ENCODE measurements at regions not wholly inside any gene's neighbourhood (a gene's known extent, or its start where the extent isn't known, plus 50 kb on each side); places are given as distances from the start of the nearest gene placed in this dataset.

DNA sequence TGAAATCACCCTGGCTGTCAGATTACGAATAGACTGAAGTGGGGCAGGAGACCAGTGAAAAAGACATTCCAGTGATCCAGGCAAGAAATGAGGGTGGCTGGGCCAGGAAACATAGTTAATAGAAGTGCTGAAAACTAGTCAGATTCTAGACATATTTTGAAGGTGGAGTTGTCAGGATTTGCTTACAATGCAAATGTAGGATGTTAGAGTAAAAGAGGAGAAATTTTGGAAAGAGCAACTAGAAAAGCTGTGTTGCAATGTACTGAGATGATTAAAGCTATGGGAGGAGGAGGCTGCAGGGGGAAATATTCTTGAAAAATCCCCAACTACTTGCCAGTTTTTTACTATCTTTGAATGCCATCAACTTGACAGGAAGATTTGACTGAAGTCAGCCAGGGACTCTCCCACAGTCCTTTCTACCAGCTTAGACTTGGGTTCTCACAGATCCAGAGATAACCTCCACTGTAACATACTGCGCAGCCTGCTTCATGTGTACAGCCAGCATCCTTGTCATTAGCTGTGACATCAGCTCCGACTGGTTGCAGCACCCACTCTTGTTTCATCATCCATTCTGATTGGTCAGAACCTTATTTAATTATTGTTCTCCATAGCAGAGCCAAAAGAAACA, 109.7 kb downstream of the TSEN15 start:
- no peak overlapping the region for H4K91ac ChIP-seq (replicated peaks; ENCODE audit: insufficient read length, low read length)
- no peak overlapping the region; the same call in 1 of the 2 replicates for H2BK20ac ChIP-seq (ENCODE audit: low read length)
- no peak overlapping the region for H3K4me3 ChIP-seq (ENCODE audit: extremely low read depth in 1 of 4, insufficient read depth in 2 of 4, low read depth in 3 of 4, low read length in 4 of 4)
- H3K79me1 ChIP-seq (ENCODE audit: low read depth, low read length) = no peaks in the 10 kb centered on the region
- TF ChIP-seq SIRT6 (IDR thresholded peaks at IDR 0.05; ENCODE audit: low read length) (no peak), YY1 (IDR thresholded peaks at IDR 0.05; ENCODE audit: low read depth, low read length) (no peak), CHD2 (IDR thresholded peaks at IDR 0.05; ENCODE audit: low read length) (no peak), ASH2L (IDR thresholded peaks at IDR 0.05; ENCODE audit: low read length) (no peak), SAP30 (IDR thresholded peaks at IDR 0.05; ENCODE audit: insufficient read depth, insufficient replicate concordance, low read length) (no peak), SIX5 (IDR thresholded peaks at IDR 0.05; ENCODE audit: low read depth, low read length) (no peak), CBX5 (IDR thresholded peaks at IDR 0.05; ENCODE audit: low read depth, low read length) (no peak), POU5F1 (IDR thresholded peaks at IDR 0.05; ENCODE audit: low read depth, low read length) (no peak)
- TF ChIP-seq, protein P1, sequence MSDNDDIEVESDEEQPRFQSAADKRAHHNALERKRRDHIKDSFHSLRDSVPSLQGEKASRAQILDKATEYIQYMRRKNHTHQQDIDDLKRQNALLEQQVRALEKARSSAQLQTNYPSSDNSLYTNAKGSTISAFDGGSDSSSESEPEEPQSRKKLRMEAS (IDR thresholded peaks at IDR 0.05) = no peak
- H2AK5ac ChIP-seq (ENCODE audit: low read depth, low read length) = no peak overlapping the region
- no peaks in the 10 kb centered on the region for H3K27me3 ChIP-seq (replicated peaks in 1 of 4; ENCODE audit: control insufficient read depth in 3 of 4, extremely low read depth in 1 of 4, insufficient read depth in 3 of 4, low read length in 3 of 4)
- H4K20me1 ChIP-seq (replicated peaks in 1 of 2; ENCODE audit: control insufficient read depth in 1 of 2, insufficient read depth in 2 of 2, low read length in 2 of 2) = no peaks in the 10 kb centered on the region
- H4K8ac ChIP-seq (ENCODE audit: extremely low read depth, insufficient read depth, low read length) = no peak overlapping the region
- no peak overlapping the region for H3K18ac ChIP-seq (ENCODE audit: extremely low read depth, low read length)
- no peak overlapping the region for H3K9ac ChIP-seq (replicated peaks in 1 of 4; ENCODE audit: extremely low read depth in 1 of 4, low read depth in 3 of 4, low read length in 3 of 4)
- no peak overlapping the region for H2BK5ac ChIP-seq (ENCODE audit: low read depth, low read length)
- H2AFZ ChIP-seq (ENCODE audit: low read length) = no peak overlapping the region
- no peak for DNase-seq (ENCODE audit: low read depth in 1 of 2, low spot score in 2 of 2)
- H2BK12ac ChIP-seq (ENCODE audit: low read depth, low read length) = no peak overlapping the region
- H3K14ac ChIP-seq (ENCODE audit: insufficient read length) = no peak overlapping the region
- no peak overlapping the region for H2BK15ac ChIP-seq (ENCODE audit: low read length)
- WGBS, 2 experiments (ENCODE audit: extremely low coverage in 1 of 2, insufficient coverage in 1 of 2, insufficient read length in 1 of 2, insufficient replicate concordance in 2 of 2, low coverage in 1 of 2, low lambda C conversion rate in 2 of 2, missing lambda C conversion rate in 1 of 2) = 90% methylated on average over 3 of the region's 3 CpGs; no CpG with 5 or more reads in 1 of the 2 experiments
- no peaks in the 10 kb centered on the region for H3K36me3 ChIP-seq (ENCODE audit: control insufficient read depth in 2 of 4, insufficient read depth in 4 of 4, low read length in 3 of 4)
- no peak overlapping the region for H2BK120ac ChIP-seq (replicated peaks; ENCODE audit: low read depth, low read length)
- no peak overlapping the region for H3K23ac ChIP-seq (ENCODE audit: insufficient read length)
- no peak overlapping the region for H3K4me2 ChIP-seq (ENCODE audit: insufficient read depth in 1 of 2, low read depth in 2 of 2, low read length in 2 of 2)
- H3K9me3 ChIP-seq (ENCODE audit: insufficient read depth in 2 of 2, low read depth in 1 of 2, low read length in 1 of 2) = peaks cover 0 to 3% of the 10 kb centered on the region in 2 experiments; a peak in 1 of 4 replicates
- peaks cover 0 to 3% (median 1%) of the 10 kb centered on the region in 4 experiments; a peak in 3 of 7 replicates for H3K4me1 ChIP-seq (replicated peaks in 1 of 4; ENCODE audit: control insufficient read depth in 3 of 4, insufficient read depth in 4 of 4, low read length in 3 of 4)
- CTCF ChIA-PET (ENCODE audit: partially characterized antibody) = interaction anchor here (0.7 to 1.1 kb wide), 2 partner anchors 531 to 557 kb away, joined by 3 read pairs; no protein-coding TSS in a partner anchor
- H3K27ac ChIP-seq (ENCODE audit: low read depth, low read length) = no peak overlapping the region
- POLR2A ChIA-PET (ENCODE audit: partially characterized antibody) = no interaction called here
- no peaks in the 10 kb centered on the region for H3K79me2 ChIP-seq (ENCODE audit: control insufficient read depth in 1 of 2, insufficient read depth in 2 of 2, low read length in 2 of 2)
- no peak overlapping the region for H3K4ac ChIP-seq (replicated peaks; ENCODE audit: insufficient read length, low read depth, low read length)
- no peak overlapping the region for H4K5ac ChIP-seq (ENCODE audit: insufficient read length, low read depth, low read length)
- no peak overlapping the region for H3K56ac ChIP-seq (replicated peaks; ENCODE audit: insufficient read length, low read depth, low read length)
- no peaks in the 10 kb centered on the region for H3K23me2 ChIP-seq (ENCODE audit: low read depth, low read length)
- FAIRE-seq = no peak
